Small intestine (tissue), 7 donors: ENCODE measurements at regions not wholly inside any gene's neighbourhood (a gene's known extent, or its start where the extent isn't known, plus 50 kb on each side); places are given as distances from the start of the nearest gene placed in this dataset.

Experiments
- DNase-seq, 2 donors: peaks; one replicate each; pipeline versions ENCODE4 v3.0.0 to v3.0.0-alpha.2; 2013
- FAIRE-seq: peaks from 2 replicates; lab custom pipeline; 2012; peaks lifted over from hg19 to GRCh38; lab: Jason Lieb, UNC
- H3K27ac ChIP-seq, 3 donors: one replicate each; pipeline ENCODE4 v1.5.1; 2013; ENCODE audit warnings: low read length in 2 of 3, mild to moderate bottlenecking in 2 of 3, control low read depth in 1 of 3, inconsistent platforms in 1 of 3, low read depth in 1 of 3, moderate library complexity in 1 of 3
- H3K27me3 ChIP-seq, 3 donors: one replicate each; pipeline ENCODE4 v1.6.1; 2013; ENCODE audit warnings: low read length in 3 of 3, inconsistent platforms in 1 of 3; ENCODE audit not compliant: control insufficient read depth in 3 of 3, insufficient read depth in 3 of 3
- H3K36me3 ChIP-seq, 3 donors: one replicate each; pipeline ENCODE4 v1.6.1; 2013; ENCODE audit warnings: low read length in 3 of 3, inconsistent platforms in 1 of 3, low read depth in 1 of 3, mild to moderate bottlenecking in 1 of 3, moderate library complexity in 1 of 3; ENCODE audit not compliant: control insufficient read depth in 3 of 3, insufficient read depth in 2 of 3
- H3K4me1 ChIP-seq, 3 donors: one replicate each; pipeline ENCODE4 v1.6.1; 2013; ENCODE audit warnings: low read length in 2 of 3, inconsistent platforms in 1 of 3, low read depth in 1 of 3, mild to moderate bottlenecking in 1 of 3, moderate library complexity in 1 of 3; ENCODE audit not compliant: control insufficient read depth in 3 of 3, insufficient read depth in 2 of 3
- H3K4me3 ChIP-seq, 3 donors: one replicate each; pipeline ENCODE4 v1.5.1; 2013; ENCODE audit warnings: low read length in 3 of 3, control low read depth in 1 of 3, inconsistent platforms in 1 of 3, low read depth in 1 of 3, mild to moderate bottlenecking in 1 of 3, moderate library complexity in 1 of 3
- H3K9me3 ChIP-seq, 2 donors: one replicate each; pipeline ENCODE4 v1.6.1; 2013; ENCODE audit warnings: low read depth in 1 of 2, low read length in 1 of 2; ENCODE audit not compliant: control insufficient read depth in 2 of 2, insufficient read depth in 1 of 2
- WGBS, 3 donors: extraction: QIAGEN DNeasy Blood & Tissue Kit; methylation state at CpG; one replicate each; pipeline ENCODE4 v1.1.7; 2013; 5-methylcytosine and 5-hydroxymethylcytosine counted together
- donor health status: healthy with polysubstance abuse.
- donor health status: control.
- donor health status: control.
- donor health status: Bipolar disorder and iron deficiency.
- donor health status: healthy.

DNA sequence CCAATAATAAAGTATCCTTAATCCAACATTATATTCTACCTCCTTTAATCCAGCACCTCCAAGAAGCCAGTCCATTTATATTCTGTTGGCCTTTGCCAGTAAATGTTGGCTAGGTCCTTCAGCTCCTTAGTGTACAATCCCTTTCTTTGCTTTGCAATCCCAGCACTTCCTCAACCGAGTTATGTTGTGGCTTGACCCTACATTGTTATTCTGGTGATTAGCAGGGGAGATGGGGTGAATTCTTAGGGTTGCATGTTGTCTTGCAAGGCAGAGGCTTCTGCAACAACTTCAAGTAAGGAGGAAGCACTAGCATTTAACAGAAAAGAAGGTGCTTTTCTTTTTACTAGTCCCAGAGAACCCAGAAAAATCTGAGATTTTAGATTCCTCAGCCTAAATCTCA, 127.2 kb downstream of the CD47 start:
- DNase-seq (no peak), FAIRE-seq (no peak)
- peaks cover 0 to 13% (median 0%) of the 10 kb centered on the region in 3 donors for H3K4me1 ChIP-seq
- no peak overlapping the region for H3K4me3 ChIP-seq
- no peaks in the 10 kb centered on the region for H3K27me3 ChIP-seq
- WGBS, 3 donors = 77 to 100% (median 83%) methylated on average over 1 of the region's 1 CpG
- no peaks in the 10 kb centered on the region for H3K36me3 ChIP-seq
- no peaks in the 10 kb centered on the region for H3K9me3 ChIP-seq
- H3K27ac ChIP-seq = no peak overlapping the region

DNA sequence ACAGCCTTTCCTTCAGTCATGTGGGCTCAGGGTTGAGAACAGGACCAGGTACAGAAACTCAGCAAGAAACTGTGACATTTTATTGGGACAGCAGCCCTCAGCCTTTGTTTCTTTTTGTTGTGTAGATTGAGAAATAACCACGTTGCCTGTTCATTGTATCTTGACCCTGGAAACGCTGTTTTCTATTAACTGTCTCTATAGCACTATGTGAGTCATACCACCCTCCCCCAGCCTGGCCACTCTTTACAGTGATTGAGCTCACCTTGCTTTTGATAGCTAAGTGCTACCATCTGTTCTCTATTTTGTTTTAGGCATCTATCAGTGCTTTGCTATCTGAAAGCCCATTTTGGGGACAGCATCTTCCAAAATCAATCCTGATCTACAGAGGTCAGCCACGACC, 127.9 kb downstream of the CD47 start:
- Histone ChIP-seq H3K36me3 (no peaks in the 10 kb centered on the region), H3K27ac (peak overlapping the region in 1 of 3 donors; percentile 46), H3K9me3 (no peaks in the 10 kb centered on the region), H3K4me1 (peaks cover 0 to 13% (median under 1%) of the 10 kb centered on the region in 3 donors), H3K4me3 (no peak overlapping the region), H3K27me3 (no peaks in the 10 kb centered on the region)
- DNase-seq (peak; percentile 52 to 79), FAIRE-seq (no peak)
- 34 to 68% (median 56%) methylated on average over 3 of the region's 3 CpGs for WGBS, 3 donors

DNA sequence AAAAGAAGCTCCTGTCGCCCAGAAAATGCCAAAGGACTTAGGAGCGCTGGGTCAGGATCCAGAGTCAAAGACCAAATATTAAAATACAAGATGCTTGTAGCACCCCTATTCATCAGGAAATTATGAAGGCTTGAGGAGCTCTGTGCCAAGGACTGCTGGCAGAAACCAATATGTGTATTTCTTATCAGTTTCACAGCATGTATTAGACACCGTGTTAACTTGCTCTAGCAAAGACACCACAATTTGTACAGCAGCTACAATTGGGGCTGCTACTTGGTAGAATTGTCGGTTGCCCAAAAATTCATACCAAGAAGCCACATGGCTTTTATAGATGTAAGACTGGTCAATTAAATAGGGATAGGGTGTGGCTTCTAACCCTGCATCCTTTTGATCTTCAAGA, 128.8 kb downstream of the CD47 start:
- DNase-seq (no peak), FAIRE-seq (no peak)
- Histone ChIP-seq H3K4me3 (no peak overlapping the region), H3K9me3 (no peaks in the 10 kb centered on the region), H3K27ac (no peak overlapping the region), H3K36me3 (no peaks in the 10 kb centered on the region), H3K27me3 (no peaks in the 10 kb centered on the region), H3K4me1 (peaks cover 0 to 13% (median 3%) of the 10 kb centered on the region in 3 donors)
- WGBS, 3 donors = 88 to 92% (median 88%) methylated on average over 4 of the region's 4 CpGs

GRCh38 chr3:107959550-107960154, 131.2 kb downstream of the CD47 start:
- H3K9me3 ChIP-seq = no peaks in the 10 kb centered on the region
- H3K4me3 ChIP-seq = no peak overlapping the region
- DNase-seq (no peak), FAIRE-seq (no peak)
- H3K27ac ChIP-seq = no peak overlapping the region
- WGBS, 3 donors = 53 to 93% (median 88%) methylated on average over 2 of the region's 2 CpGs
- no peaks in the 10 kb centered on the region for H3K36me3 ChIP-seq
- no peaks in the 10 kb centered on the region for H3K27me3 ChIP-seq
- H3K4me1 ChIP-seq = peaks cover 0 to 9% (median 3%) of the 10 kb centered on the region in 3 donors

DNA sequence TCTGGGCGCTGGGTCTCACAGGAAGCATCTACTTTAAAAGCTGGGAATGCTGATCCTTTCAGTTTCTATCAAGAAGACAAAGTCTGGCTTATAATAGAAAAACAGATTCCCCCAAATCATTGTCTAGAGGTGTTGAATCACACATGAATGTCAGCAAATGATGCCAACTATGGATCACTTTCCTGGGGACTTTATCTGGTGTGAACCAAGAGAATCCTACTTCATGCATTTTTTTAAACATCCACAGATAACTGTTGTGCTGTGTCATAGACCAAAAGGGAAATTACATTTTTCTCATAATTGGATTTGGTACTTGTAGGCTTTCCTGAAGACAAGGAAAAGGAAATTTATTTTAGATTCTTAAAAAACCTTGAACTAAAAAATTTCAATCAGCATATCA, 132.7 kb downstream of the CD47 start:
- Histone ChIP-seq H3K27me3 (no peaks in the 10 kb centered on the region), H3K9me3 (no peaks in the 10 kb centered on the region), H3K36me3 (no peaks in the 10 kb centered on the region), H3K4me3 (no peak overlapping the region), H3K4me1 (peaks cover 0 to 5% (median 3%) of the 10 kb centered on the region in 3 donors), H3K27ac (peak overlapping the region in 1 of 3 donors; percentile 33)
- 61 to 100% (median 63%) methylated on average over 1 of the region's 1 CpG for WGBS, 3 donors
- DNase-seq = no peak
- FAIRE-seq = no peak

DNA sequence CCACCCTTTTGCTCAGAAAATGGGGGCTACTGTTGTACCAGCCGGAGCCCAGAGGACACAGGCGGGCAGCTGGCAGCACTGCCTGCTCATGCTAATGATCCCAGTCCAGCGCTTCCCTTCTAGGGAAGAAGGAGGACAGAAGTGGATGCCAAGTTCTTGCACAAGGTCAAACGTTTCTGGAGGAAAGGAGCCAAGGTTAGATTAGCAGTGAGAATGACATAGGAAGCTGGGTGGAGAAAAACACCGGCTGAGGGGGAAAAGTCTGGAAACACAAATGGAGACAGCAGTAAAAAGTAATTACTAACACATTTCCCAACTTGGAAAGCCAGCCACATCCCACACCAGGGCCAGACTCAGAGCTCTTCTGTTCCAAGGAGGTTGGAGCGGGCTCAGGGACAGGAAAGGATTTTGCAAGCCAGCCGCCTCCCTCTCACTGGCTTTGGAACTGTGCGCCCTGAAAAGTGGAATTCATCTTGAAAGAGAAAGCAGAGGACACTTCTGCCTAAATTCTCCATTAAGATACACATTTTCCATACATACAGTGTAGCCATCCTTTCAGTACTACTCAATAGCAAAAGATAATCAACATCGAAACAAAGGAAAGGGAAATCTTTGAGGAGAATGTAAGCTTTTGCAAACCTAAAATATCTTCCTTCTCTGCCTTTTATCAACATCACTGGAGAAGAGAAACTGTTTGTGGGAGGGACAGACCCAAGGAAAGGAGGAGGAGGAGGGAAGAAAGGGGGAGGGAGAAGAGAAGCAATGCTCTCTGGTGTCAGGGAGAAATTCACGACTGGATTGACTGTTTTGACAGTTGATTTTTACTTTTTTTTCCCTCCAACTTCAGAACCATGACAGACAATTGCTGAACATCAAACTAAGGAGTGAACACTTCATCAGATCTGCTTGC, 133.6 kb downstream of the CD47 start:
- no peak for FAIRE-seq
- Histone ChIP-seq H3K36me3 (no peaks in the 10 kb centered on the region), H3K27ac (peak overlapping the region in 2 of 3 donors; percentile 8 to 30), H3K4me1 (peaks cover 0 to 3% (median 0%) of the 10 kb centered on the region in 3 donors), H3K9me3 (no peaks in the 10 kb centered on the region), H3K4me3 (no peak overlapping the region), H3K27me3 (no peaks in the 10 kb centered on the region)
- WGBS, 3 donors = 46 to 62% (median 59%) methylated on average over 10 of the region's 10 CpGs
- peak; percentile 11 to 16 for DNase-seq

DNA sequence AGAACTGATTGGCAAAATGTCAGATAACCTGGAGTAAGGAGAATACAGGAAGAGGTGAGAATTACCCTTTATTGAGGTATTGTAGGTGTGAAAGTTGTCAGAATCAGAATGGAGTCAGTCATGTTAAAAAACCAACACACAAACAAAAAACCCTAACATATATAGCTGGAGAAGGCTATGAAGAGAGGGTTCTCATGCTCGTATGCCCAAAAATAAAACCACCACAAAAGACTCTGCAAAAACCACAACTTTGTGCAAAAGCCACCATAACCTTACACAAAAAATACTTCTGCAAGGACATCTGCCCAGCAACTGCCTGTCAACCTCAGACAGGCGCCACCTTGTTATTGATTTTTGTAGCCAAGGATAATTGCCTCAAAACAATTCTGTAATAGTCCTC, 136.0 kb downstream of the CD47 start:
- no peak for FAIRE-seq

GRCh38 chr3:107953722-107954121, 137.1 kb downstream of the CD47 start:
- H3K27me3 ChIP-seq = no peaks in the 10 kb centered on the region
- DNase-seq (no peak), FAIRE-seq (no peak)
- no peak overlapping the region for H3K27ac ChIP-seq
- no peak overlapping the region for H3K4me3 ChIP-seq
- 48 to 68% (median 59%) methylated on average over 3 of the region's 3 CpGs for WGBS, 3 donors
- H3K36me3 ChIP-seq = no peaks in the 10 kb centered on the region
- no peaks in the 10 kb centered on the region for H3K9me3 ChIP-seq
- peaks cover 0 to 3% (median 0%) of the 10 kb centered on the region in 3 donors for H3K4me1 ChIP-seq

More for the DNA sequence above, 136.0 kb downstream of the CD47 start:
- no peak for DNase-seq
- Histone ChIP-seq H3K4me1 (peaks cover 0 to 3% (median 0%) of the 10 kb centered on the region in 3 donors), H3K36me3 (no peaks in the 10 kb centered on the region), H3K9me3 (no peaks in the 10 kb centered on the region), H3K27ac (no peak overlapping the region), H3K27me3 (no peaks in the 10 kb centered on the region), H3K4me3 (no peak overlapping the region)
- 62 to 65% (median 65%) methylated on average over 2 of the region's 2 CpGs for WGBS, 3 donors
